HG02798 (cell line): ENCODE measurements at regions not wholly inside any gene's neighbourhood (a gene's known extent, or its start where the extent isn't known, plus 50 kb on each side); places are given as distances from the start of the nearest gene placed in this dataset.

Experiments
- ATAC-seq: cut with Tn5 transposase; IDR thresholded peaks from one replicate; pipeline ENCODE4 v1.9.1; 2021; ENCODE audit warnings: mild to moderate bottlenecking; ENCODE audit not compliant: unreplicated experiment, poor library complexity

DNA sequence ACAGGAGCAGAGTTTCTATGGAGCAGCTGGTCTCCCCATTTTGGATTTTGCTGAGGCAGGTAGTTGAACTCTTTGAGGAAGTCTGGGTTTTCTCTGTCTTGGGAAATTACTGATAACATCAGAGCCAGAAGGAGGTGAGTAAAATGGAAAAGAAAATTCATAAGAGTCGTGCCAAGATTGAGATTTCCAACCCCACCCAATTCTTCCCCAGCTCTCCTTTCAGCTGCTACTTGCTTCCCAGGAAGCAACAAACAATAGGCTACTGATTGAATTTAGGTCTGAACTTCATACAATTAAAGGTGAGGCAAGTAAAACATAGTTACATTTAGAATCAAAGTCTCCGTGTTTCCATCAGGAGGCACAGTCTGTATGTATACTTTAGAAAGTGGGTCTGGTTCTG is 54.6 kb upstream of the EOLA2 start:
- no peak for ATAC-seq

DNA sequence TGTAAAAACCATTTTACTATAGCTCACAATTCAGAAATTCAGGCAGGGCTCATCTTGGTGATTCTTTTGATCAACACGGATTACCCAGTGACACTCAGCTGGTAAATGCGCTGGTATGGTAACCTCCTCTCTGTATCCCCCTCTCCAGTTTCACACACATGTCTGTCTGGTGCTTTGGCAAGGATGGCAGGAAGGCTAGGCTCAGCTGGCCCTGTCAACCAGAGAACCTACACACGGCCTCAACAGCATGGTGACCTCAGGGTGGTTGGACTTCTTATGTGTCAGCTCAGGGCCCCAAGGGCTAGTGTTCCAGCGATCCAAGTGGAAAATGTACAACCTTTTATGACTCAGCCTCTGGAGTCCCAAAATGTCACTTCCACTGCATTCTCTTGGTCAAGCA is 55.7 kb upstream of the EOLA2 start:
- no peak for ATAC-seq

DNA sequence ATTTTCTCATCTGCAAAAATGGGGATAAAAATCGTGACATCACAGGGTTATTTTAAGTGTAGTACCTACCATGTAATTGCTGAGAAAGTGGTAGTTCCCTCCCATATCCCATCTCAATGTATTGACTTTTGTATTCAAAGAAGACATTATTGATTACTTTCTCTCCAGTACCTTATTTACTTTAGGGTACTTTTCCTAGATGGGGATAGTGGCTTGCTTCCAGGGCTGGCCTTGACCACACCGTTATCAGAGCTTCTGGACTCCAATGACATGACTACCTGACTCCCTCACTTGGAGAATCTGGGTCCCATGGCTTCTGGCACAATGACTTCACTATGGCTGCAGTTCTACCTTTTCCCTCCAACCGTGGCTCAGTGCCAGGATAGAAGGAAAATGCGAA is 58.2 kb upstream of the EOLA2 start:
- no peak for ATAC-seq

DNA sequence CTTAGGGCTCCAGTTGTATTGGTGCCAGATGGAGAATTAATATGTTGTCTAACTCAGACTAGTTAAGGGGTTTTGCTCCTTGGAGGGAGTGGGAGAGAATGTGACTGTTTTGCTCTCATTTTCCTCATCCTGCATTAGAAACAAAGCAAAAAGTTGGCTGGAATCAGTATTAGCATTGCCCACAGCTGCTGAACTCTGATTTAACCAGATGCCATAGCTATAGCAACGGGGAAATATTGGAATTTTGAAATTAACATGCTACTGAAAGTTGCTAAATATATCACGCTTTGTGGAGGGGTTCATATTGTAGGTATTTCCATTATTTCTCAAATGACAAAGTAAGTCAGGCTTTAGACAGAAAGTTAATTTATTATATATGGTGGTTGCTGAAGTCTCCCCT is 66.7 kb upstream of the EOLA2 start:
- ATAC-seq: no peak

DNA sequence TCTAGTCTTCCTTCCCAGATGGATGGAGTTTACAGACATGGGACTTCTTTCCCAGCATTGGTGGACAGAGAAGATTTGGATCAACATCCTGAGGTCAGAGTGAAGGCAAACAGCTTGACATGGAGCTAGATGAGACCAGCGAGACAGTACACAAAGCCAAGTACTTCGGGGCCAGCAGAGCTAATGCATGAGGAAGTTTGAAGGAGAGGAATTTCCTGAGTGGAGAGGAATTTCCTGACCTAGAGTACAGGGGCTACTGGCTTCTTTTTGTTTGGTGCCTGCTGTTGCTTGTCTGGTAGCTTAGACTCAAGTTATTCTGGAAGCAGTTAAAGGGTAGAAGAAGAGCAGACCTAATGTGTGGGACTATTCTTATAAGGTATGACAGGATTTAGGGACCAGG is 69.1 kb upstream of the EOLA2 start:
- ATAC-seq: no peak

DNA sequence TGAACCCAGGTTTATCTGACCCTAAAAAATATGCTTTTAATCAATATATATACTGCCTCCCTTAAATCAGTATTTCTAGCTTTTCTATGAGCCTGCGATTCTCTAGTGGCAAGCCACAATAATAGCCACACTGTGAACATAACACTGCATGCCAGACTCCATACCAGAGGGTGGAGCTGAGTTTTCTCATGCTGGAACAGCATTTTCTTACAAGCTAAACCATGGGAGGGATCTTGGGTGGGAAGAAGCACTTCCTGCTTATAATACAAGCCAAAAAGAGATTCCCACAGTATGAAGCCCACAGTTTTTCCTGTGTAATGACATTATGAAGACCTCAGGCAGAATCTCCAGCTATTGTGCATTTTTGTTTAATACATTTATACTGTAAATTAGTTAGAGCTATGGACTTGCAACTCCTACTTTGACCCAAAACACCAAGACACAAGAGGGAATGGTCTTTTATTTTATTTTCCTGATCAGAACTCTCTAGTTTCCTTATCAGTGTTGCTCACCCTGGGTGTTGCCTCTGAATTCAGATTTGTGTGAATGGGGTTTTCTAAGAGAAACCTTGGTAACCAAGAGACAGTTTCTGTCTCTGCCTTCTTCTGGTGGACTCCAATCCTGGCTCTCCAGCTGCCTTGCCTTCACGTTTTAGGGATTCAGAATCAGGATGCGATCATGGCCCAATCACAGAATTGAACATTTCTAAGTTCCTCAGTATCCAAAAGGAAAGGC is 74.5 kb upstream of the EOLA2 start:
- ATAC-seq: no peak

DNA sequence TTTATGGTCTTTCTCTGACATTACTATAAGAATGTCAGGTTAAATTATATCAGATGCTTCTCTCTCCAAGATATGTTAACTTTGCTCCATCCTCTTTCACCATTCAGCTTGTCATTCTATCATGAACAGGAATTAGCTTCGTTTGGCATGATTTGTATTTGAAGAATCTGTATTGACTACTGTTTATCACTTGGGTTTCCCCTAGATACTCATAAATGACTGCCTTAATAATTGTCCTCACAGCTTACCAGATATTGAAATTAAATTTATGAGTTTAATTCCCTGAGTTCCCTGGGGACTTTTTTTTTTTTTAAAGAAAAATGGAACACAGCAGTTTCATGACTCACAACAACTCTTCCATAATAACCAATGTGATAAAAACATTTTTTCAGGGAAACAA is 76.2 kb upstream of the EOLA2 start:
- ATAC-seq: no peak

DNA sequence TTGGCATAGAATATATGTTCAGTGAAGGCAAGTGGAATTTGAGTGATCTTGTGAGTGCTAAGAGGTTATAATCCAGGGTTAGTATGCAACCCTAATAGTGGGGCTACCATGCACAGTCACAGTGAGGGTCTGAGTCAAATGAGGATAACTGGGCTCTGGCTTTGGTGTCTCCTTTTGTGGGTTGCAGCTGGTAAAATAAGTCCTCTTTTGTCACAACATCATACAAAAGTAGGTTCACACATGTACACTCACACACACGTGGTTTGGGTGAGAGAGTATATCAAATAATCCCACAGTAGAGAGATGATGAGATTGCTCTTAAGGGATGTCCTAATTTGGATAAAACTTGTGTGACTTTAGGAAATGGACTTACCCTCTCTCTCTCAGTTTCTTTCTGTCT is 79.6 kb upstream of the EOLA2 start:
- ATAC-seq: no peak

DNA sequence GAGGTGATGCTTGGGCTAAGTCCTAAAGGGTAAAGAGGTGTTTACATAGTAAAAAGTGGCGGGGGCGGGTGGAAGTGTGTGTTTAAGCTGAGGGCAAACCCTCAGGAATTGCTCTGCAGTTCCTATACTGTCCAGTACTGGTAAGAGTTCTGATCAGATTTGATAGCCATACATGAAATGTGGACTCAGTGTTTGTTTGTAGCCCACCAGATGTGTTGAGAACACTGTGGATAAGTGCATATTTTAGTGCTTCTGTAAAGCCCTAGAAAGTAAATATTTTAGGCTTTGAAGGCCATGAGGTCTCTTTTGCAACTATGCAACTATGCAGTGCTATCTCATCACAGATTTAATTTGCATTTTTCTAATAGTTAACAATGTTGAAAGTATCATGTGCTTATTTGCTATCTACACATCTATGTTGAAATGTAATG is 80.7 kb upstream of the EOLA2 start:
- ATAC-seq: no peak

DNA sequence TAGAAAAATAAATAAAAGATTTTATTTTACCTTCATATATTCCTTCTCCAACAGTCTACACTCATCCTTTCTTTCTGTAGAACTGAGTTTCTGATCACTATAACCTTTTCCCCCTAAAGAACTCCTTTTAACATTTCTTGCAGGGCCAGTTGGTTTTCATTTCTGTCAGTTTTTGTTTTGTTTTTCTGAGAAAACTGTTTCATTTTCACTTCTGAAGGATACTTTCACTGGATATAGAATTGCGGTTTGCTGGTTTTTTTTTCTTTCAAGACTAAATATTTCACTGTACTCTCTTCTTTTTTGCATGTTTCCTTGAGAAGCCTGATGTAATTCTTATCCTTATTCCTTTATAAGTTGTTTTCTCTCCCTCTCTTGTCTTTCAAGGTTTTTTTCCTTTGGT is 90.4 kb upstream of the EOLA2 start:
- ATAC-seq: no peak

DNA sequence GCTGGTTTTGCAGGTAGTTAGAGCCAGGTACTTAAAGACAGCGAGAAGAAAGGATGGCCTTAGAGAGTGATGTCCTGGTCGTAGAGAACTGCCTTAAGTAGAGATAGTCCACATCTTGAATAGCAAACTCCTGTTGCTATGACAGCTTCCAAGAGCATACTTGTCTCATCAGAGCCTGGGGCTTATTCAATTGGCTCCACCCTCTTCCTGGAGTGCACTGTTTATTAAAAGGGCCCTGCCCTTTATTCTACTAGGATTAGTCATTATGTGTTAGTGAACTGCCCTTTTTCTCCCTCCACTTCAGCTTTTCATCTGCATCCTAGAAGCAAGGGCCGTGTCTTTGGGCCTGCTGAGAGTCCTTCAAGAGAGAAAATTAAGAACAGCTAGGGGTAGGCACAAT is 94.5 kb upstream of the EOLA2 start:
- ATAC-seq: no peak

DNA sequence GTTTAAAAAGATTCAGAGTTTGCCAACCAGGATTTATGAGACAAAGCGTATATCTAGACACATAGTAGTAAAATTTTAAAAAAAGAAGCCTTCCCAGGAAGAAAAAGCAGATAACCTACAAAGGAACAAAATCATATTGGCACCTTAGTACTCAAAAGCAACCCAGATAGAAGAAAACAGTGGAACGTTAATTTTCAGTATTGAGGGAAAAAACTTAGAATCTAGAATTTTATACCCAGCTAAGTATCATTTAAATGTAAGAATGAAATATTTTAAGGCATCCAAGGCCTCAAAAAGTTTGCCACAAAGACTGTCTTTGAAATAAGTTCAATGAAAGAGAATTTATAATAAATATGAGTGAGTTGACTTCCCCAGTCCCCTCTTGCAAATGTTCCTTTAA is 96.5 kb upstream of the EOLA2 start:
- ATAC-seq: no peak

DNA sequence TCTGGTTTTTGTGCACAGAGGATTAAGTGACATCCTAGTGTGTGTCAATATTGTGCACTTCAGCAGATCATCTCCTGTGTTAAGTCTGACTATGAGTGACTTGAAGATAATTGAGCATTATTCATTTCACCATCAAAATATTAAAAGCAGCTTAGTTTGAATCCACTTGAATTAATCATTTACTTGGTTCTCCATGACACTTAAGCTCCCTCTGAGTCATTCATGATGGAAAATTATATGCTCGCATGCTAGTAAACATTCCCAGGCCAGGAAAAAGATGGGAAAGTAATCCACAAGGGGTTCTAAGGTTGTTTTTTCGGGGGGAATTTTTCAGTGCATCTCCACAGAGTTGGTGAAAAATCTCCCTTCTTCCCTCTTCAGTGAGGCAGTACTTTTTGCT is 97.2 kb upstream of the EOLA2 start:
- ATAC-seq: no peak

DNA sequence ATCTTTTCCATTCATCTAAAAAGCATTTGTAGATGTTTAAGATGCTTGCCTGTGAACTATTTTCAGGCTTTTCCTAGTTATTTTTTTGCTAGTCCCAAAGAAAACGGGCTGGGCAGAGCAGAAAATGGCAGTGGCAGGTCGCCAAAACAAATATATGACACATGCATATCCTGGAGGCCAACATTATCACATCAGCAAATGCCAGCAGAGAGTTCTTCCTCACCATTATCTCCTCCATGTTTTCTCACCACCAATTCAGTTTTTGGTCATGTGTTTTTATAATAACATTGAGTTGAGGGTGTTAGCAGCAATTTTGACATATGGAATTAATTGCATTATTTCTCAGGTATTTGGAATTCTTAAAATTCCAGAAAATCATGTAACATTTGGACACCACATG is 97.9 kb upstream of the EOLA2 start:
- no peak for ATAC-seq

DNA sequence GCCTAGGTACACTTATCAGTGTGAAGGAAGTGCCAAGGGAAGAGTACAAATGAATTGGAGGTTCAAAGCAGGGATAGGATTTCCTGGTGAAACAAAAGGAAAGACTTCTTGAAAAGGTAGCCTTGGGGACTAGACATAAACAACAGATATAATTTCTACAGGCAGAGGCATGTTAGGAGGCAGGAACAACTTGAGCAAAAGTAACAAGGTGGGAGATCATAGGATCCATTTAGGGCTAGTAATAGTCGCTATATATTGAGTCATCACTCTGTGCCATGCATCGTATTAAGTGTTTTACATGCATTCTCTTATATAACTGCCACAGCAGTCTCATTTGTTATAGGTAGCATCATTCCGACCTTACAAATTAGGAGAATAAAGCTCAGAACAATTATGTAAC is 98.3 kb upstream of the EOLA2 start:
- ATAC-seq: no peak

DNA sequence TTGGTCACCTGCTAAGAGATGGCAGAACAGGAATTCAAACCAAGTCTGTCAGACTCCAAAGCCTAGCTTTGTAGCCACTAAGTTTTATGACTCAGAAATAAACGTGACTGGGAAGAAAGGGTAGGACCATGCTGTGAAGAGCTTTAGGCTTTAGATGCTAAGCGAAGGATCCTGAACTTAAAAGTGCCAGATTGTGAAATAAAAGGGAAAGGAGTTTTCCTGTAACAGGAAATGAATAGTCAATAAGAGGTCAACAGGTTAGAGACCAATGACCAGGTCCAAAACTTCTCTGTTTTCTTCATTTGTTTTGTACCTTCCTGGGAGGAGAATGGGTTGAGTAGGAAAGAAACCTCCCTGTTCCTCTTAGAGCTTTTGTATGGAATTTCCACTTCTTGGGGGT is 98.8 kb upstream of the EOLA2 start:
- no peak for ATAC-seq

DNA sequence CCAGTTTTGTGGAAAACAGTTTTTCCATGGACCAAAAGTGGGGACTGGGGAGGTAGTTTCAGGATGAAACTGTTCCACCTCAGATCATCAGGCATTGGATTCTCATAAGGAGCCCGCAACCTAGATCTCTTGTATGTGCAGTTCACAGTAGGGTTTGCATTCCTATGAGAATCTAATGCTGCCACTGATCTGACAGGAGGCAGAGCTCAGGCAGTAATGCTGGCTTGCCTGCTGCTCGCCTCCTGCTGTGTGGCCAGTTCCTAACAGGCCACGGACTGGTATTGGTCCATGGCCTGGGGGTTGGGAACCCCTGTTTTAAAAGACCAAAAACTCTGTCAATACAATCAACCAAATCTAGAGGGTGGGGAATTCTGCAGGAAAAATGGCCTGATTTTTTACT is 100.0 kb upstream of the EOLA2 start:
- no peak for ATAC-seq

DNA sequence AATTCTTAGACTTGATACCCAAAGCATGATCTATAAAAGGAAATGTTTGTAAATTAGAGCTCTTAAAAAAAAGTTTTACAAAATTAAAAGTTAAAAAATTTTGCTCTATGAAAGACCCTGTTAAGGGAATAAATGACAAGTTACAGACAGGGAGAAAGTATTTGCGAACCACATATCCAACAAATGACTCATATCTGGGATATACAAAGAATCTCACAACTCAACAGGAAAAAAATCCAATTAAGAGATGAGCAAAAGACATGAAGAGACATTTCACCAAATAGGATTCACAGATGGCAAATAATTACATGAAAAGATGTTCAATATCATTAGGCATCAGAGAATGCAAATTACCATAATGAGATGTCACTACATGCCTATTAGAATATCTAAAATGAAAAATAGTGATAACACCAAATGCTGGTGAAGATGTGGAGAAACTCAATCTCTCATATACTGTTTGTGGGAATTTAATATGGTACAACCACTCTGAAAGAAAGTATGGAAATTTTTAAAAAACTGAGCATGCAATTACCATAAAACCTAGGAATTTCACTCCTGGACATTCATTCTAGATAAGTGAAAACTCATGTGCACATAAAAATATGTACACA is 100.8 kb upstream of the EOLA2 start:
- ATAC-seq: no peak

DNA sequence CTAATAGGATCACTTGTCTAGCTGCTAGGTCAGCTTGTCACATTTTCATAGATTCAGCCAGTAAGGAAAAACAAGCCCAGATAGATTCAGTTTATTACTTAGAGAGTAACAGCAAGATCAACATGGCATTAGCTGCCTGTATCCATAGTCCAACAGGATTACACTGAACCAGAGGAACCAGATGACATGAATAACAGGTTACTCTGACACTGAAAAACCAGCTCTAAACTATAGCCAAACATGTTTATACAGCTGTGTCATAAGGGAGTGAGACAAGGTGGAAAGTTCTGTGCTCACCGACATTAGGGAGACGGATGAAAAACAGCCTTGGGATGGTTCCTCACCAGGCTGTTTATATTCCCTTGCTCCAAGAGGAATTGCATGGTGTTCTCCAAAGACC is 102.9 kb upstream of the EOLA2 start:
- no peak for ATAC-seq

DNA sequence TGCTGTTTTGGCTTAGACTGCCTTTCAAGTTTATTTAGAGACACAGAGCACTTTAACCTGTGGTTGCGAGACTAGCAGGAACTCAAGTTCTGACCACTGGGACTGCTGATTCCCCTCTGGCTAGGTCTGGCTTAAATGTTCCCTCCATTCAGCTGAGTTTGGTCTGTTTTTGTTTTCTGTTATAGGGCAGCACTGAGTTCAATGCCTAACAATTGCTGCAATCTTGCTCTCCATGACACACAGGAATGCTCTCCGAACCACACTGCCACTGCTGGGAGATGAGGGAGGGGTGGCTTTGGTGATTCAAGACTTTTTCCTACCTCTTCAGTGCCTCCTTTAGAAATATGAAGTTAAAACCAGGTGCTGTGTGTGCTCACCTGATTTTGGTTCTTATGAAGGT is 106.3 kb upstream of the EOLA2 start:
- ATAC-seq: no peak

DNA sequence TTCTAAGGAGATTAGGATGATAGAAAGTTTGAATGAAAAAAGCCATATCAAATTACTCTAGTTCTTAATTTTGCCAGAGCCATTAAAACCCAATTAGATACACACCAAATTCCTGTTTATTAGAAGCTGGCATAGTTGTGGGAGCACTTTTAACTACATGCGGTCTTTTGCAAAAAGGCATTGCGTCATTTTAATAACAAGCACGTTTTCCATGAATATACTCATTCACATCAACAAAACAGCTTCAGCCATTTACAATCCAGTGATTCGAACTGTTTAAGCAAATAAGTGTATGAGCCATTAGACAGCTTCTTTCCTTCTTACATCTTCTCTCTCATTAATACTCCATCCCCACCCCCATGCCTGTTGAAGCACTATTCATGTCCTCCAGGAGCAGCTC is 109.5 kb upstream of the EOLA2 start:
- ATAC-seq: no peak

DNA sequence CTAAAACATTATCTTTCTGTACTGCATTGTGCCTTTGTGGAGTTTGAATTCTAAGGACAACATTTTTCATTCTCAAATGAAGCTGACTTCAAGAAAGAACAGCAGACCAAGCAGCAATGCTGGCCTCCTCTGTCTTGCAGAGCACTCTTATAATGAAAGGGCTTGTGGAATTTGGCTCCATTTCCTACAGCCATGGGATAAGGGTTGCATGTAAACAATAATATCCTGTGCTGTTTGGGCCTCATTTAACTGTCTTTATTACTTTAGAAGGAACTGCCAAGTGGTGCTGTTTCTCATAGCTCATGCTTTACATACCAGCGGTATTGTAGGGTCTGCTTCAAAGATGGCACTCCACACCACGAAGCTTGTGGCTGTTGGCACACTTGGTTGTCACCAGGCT is 111.4 kb upstream of the EOLA2 start:
- ATAC-seq: no peak
